HL-60 (cell line): ENCODE measurements at regions not wholly inside any gene's neighbourhood (a gene's known extent, or its start where the extent isn't known, plus 50 kb on each side); places are given as distances from the start of the nearest gene placed in this dataset.

Experiments
- DNase-seq, 2 experiments: peaks; one replicate each; pipeline ENCODE4 v3.0.0-alpha.2; 2010 to 2020; ENCODE audit warnings: low read depth in 1 of 2, low spot score in 1 of 2
- H3K27ac ChIP-seq: fragments of 250-450 bp; sonication (Bioruptor Pico); replicated peaks from 2 replicates; pipeline ENCODE4 v1.5.1; 2020; ENCODE audit warnings: mild to moderate bottlenecking, moderate library complexity
- H3K27me3 ChIP-seq: fragments of 250-450 bp; sonication (Bioruptor Pico); 2 replicates; pipeline ENCODE4 v1.5.1; 2021; ENCODE audit warnings: mild to moderate bottlenecking, moderate library complexity; ENCODE audit not compliant: insufficient read depth, poor library complexity, severe bottlenecking
- H3K4me3 ChIP-seq: replicated peaks from 2 replicates; pipeline ENCODE4 v1.5.1; 2011; ENCODE audit warnings: mild to moderate bottlenecking, control low read depth, low read length; ENCODE audit not compliant: insufficient read depth
- CTCF ChIP-seq: IDR thresholded peaks from one replicate; pipeline ENCODE4 v1.5.1; 2011; ENCODE audit warnings: low read length, control low read depth, inconsistent platforms; ENCODE audit not compliant: insufficient read depth
- GABPA ChIP-seq: IDR thresholded peaks from 2 replicates; pipeline ENCODE4 v1.6.1; 2012; ENCODE audit warnings: low read depth
- POLR2AphosphoS5 ChIP-seq: IDR thresholded peaks from 2 replicates; pipeline ENCODE4 v1.6.1; 2012; ENCODE audit warnings: low read depth
- REST ChIP-seq: IDR thresholded peaks from 2 replicates; pipeline ENCODE4 v1.6.1; 2012; ENCODE audit warnings: low read depth; ENCODE audit not compliant: insufficient replicate concordance
- SPI1 ChIP-seq: IDR thresholded peaks from 2 replicates; pipeline ENCODE4 v1.6.1; 2012; ENCODE audit warnings: low read depth, mild to moderate bottlenecking, borderline replicate concordance

GRCh38 chr2:37796481-37796880 is 125.0 kb upstream of the CDC42EP3 start:
- TF ChIP-seq POLR2AphosphoS5 (no peak), REST (no peak), GABPA (no peak)
- DNase-seq, result no peak
- Histone ChIP-seq H3K4me3 (no peak overlapping the region), H3K27ac (no peak overlapping the region), H3K27me3 (no peaks in the 10 kb centered on the region)

- DNase-seq, result no peak
- H3K27me3 ChIP-seq, result no peaks in the 10 kb centered on the region
- no peak overlapping the region for H3K4me3 ChIP-seq
- H3K27ac ChIP-seq, result no peak overlapping the region
- TF ChIP-seq SPI1 (no peak), POLR2AphosphoS5 (no peak), GABPA (no peak), CTCF (no peak), REST (no peak)
Measured at GRCh38 chr2:37797081-37797480, 125.6 kb upstream of the CDC42EP3 start.

- no peak overlapping the region for H3K27ac ChIP-seq
- TF ChIP-seq SPI1 (peak; percentile 86), GABPA (no peak), POLR2AphosphoS5 (no peak)
- no peak overlapping the region for H3K4me3 ChIP-seq
- DNase-seq, result peak; percentile 35 to 83
- H3K27me3 ChIP-seq, result no peaks in the 10 kb centered on the region
Measured at GRCh38 chr2:37798315-37799005, 126.6 kb upstream of the RMDN2 start.

GRCh38 chr2:37800176-37800858 is 124.8 kb upstream of the RMDN2 start:
- Histone ChIP-seq H3K4me3 (no peak overlapping the region), H3K27ac (no peak overlapping the region), H3K27me3 (no peaks in the 10 kb centered on the region)
- DNase-seq, result no peak
- TF ChIP-seq SPI1, result no peak
- TF ChIP-seq REST, result no peak
- no peak for TF ChIP-seq CTCF
- no peak for TF ChIP-seq GABPA
